ENCODE measurements at regions not wholly inside any gene's neighbourhood (a gene's known extent, or its start where the extent isn't known, plus 50 kb on each side); places are given as distances from the start of the nearest gene placed in this dataset.

GRCh38 chr20:17849138-17849900 lies 119.3 kb downstream of the SNX5 start (continued):
- 0 out of 2 replicates have a peak, but pooled peaks have one; percentile 8 for TF ChIP-seq PAX8 (CRISPR knock-in tag; IDR thresholded peaks at IDR 0.05; ENCODE audit: borderline replicate concordance)
- 0 out of 4 replicates have a peak, but pooled peaks of 1 of the 2 experiments have one; percentile 14 for TF ChIP-seq POLR2A (IDR thresholded peaks at IDR 0.05; ENCODE audit: insufficient read depth in 1 of 2, low read depth in 2 of 2, low read length in 2 of 2)
- 0 out of 2 replicates have a peak, but pooled peaks have one; percentile 11 for TF ChIP-seq BORCS8-MEF2B (CRISPR knock-in tag; IDR thresholded peaks at IDR 0.05)
- TF ChIP-seq POGZ (CRISPR knock-in tag; IDR thresholded peaks at IDR 0.05) = no peak; the same call in 1 of the 2 replicates
- TF ChIP-seq, protein P1, sequence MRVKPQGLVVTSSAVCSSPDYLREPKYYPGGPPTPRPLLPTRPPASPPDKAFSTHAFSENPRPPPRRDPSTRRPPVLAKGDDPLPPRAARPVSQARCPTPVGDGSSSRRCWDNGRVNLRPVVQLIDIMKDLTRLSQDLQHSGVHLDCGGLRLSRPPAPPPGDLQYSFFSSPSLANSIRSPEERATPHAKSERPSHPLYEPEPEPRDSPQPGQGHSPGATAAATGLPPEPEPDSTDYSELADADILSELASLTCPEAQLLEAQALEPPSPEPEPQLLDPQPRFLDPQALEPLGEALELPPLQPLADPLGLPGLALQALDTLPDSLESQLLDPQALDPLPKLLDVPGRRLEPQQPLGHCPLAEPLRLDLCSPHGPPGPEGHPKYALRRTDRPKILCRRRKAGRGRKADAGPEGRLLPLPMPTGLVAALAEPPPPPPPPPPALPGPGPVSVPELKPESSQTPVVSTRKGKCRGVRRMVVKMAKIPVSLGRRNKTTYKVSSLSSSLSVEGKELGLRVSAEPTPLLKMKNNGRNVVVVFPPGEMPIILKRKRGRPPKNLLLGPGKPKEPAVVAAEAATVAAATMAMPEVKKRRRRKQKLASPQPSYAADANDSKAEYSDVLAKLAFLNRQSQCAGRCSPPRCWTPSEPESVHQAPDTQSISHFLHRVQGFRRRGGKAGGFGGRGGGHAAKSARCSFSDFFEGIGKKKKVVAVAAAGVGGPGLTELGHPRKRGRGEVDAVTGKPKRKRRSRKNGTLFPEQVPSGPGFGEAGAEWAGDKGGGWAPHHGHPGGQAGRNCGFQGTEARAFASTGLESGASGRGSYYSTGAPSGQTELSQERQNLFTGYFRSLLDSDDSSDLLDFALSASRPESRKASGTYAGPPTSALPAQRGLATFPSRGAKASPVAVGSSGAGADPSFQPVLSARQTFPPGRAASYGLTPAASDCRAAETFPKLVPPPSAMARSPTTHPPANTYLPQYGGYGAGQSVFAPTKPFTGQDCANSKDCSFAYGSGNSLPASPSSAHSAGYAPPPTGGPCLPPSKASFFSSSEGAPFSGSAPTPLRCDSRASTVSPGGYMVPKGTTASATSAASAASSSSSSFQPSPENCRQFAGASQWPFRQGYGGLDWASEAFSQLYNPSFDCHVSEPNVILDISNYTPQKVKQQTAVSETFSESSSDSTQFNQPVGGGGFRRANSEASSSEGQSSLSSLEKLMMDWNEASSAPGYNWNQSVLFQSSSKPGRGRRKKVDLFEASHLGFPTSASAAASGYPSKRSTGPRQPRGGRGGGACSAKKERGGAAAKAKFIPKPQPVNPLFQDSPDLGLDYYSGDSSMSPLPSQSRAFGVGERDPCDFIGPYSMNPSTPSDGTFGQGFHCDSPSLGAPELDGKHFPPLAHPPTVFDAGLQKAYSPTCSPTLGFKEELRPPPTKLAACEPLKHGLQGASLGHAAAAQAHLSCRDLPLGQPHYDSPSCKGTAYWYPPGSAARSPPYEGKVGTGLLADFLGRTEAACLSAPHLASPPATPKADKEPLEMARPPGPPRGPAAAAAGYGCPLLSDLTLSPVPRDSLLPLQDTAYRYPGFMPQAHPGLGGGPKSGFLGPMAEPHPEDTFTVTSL (CRISPR knock-in tag; IDR thresholded peaks at IDR 0.05; ENCODE audit: borderline replicate concordance) = peak; percentile 52
- TF ChIP-seq ATF5 (CRISPR knock-in tag; IDR thresholded peaks at IDR 0.05; ENCODE audit: low read depth) = no peak
- no peak for TF ChIP-seq ZBTB25 (CRISPR knock-in tag; IDR thresholded peaks at IDR 0.05)
- no peak for TF ChIP-seq FOSL1 (CRISPR knock-in tag; IDR thresholded peaks at IDR 0.05; ENCODE audit: borderline replicate concordance)
- TF ChIP-seq ARNT (IDR thresholded peaks at IDR 0.05) = no peak
- TF ChIP-seq POLR2AphosphoS2 (IDR thresholded peaks at IDR 0.05; ENCODE audit: low read depth, low read length) = no peak
- peak; percentile 35; the same call in 1 of the 2 replicates for TF ChIP-seq KMT2A (CRISPR knock-in tag; IDR thresholded peaks at IDR 0.05)
- 0 out of 2 replicates have a peak, but pooled peaks have one; percentile 16 for TF ChIP-seq ZNF280D (CRISPR knock-in tag; IDR thresholded peaks at IDR 0.05)
- no peak for TF ChIP-seq GLI4 (CRISPR knock-in tag; IDR thresholded peaks at IDR 0.05; ENCODE audit: borderline replicate concordance)
- no peak for TF ChIP-seq ATM (IDR thresholded peaks at IDR 0.05; ENCODE audit: borderline replicate concordance)
- TF ChIP-seq ZNF768 (CRISPR knock-in tag; IDR thresholded peaks at IDR 0.05) = 0 out of 2 replicates have a peak, but pooled peaks have one; percentile 7
- peak; percentile 66 for TF ChIP-seq HIC2 (CRISPR knock-in tag; IDR thresholded peaks at IDR 0.05; ENCODE audit: low read depth)
- TF ChIP-seq ZNF709 (CRISPR knock-in tag; IDR thresholded peaks at IDR 0.05) = no peak

All from HepG2 (cell line).